Nephron (organoid): ENCODE measurements at regions not wholly inside any gene's neighbourhood (a gene's known extent, or its start where the extent isn't known, plus 50 kb on each side); places are given as distances from the start of the nearest gene placed in this dataset.

ENCODE experiments used
- H3K27ac Mint-ChIP-seq, 3 experiments: 2 replicates each; pipeline ENCODE4 v1.8.0; 2020; ENCODE audit warnings: mixed read lengths in 3 of 3, mild to moderate bottlenecking in 2 of 3, moderate library complexity in 1 of 3
- H3K27me3 Mint-ChIP-seq: 2 replicates; pipeline ENCODE4 v1.8.0; 2021; ENCODE audit warnings: low read depth, mild to moderate bottlenecking, moderate library complexity, mixed read lengths
- H3K36me3 Mint-ChIP-seq: 2 replicates; pipeline ENCODE4 v1.8.0; 2020; ENCODE audit warnings: low read depth, mixed read lengths
- H3K4me1 Mint-ChIP-seq: 2 replicates; pipeline ENCODE4 v1.8.0; 2020; ENCODE audit warnings: mixed read lengths
- H3K4me3 Mint-ChIP-seq, 3 experiments: 2 replicates each; pipeline ENCODE4 v1.8.0; 2020; ENCODE audit warnings: mild to moderate bottlenecking in 3 of 3, mixed read lengths in 3 of 3, moderate library complexity in 2 of 3
- H3K9me3 Mint-ChIP-seq: 2 replicates; pipeline ENCODE4 v1.8.0; 2020; ENCODE audit warnings: mixed read lengths
- TF ChIP-seq, protein P1 (sequence below), 3 experiments: fragments of 200-600 bp; sonication (generic); IDR thresholded peaks; one replicate each; pipeline ENCODE4 v1.5.0; 2021; ENCODE audit warnings: antibody characterized with exemption in 3 of 3; ENCODE audit not compliant: unreplicated experiment in 3 of 3

DNA sequence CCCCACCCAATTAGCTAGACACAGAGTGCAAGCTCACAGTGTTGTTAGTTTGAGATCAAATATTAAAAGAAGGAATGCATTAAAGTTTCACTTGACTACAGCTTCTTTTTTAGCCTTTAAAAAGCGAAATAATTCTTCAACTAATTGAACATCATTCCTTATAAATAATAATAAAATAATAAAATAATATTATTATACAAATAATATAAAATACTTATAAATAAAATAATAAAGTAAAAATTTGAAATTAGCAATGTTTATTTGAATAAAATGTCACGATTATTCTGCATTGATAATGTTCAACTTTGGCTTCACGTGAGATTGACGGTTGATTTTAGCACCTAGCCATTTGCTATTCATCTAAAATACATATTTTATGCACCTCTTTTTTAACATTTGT lies 819.3 kb downstream of the FRK start:
- no peaks in the 10 kb centered on the region for H3K27me3 Mint-ChIP-seq
- H3K4me3 Mint-ChIP-seq, result no peak overlapping the region
- H3K9me3 Mint-ChIP-seq, result peaks cover 5% of the 10 kb centered on the region
- H3K4me1 Mint-ChIP-seq, result no peaks in the 10 kb centered on the region
- TF ChIP-seq, protein P1, sequence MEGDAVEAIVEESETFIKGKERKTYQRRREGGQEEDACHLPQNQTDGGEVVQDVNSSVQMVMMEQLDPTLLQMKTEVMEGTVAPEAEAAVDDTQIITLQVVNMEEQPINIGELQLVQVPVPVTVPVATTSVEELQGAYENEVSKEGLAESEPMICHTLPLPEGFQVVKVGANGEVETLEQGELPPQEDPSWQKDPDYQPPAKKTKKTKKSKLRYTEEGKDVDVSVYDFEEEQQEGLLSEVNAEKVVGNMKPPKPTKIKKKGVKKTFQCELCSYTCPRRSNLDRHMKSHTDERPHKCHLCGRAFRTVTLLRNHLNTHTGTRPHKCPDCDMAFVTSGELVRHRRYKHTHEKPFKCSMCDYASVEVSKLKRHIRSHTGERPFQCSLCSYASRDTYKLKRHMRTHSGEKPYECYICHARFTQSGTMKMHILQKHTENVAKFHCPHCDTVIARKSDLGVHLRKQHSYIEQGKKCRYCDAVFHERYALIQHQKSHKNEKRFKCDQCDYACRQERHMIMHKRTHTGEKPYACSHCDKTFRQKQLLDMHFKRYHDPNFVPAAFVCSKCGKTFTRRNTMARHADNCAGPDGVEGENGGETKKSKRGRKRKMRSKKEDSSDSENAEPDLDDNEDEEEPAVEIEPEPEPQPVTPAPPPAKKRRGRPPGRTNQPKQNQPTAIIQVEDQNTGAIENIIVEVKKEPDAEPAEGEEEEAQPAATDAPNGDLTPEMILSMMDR (IDR thresholded peaks at IDR 0.05; ENCODE audit: unreplicated experiment in 3 of 3), result no peak
- H3K36me3 Mint-ChIP-seq, result no peaks in the 10 kb centered on the region
- no peak overlapping the region for H3K27ac Mint-ChIP-seq

GRCh38 chr6:115221198-115221597 lies 839.5 kb downstream of the FRK start:
- H3K27ac Mint-ChIP-seq, result no peak overlapping the region
- no peaks in the 10 kb centered on the region for H3K4me1 Mint-ChIP-seq
- H3K27me3 Mint-ChIP-seq, result no peaks in the 10 kb centered on the region

GRCh38 chr6:115220551-115221159 lies 840.0 kb downstream of the FRK start:
- TF ChIP-seq, protein P1 (IDR thresholded peaks at IDR 0.05; ENCODE audit: unreplicated experiment in 3 of 3), result no peak
- Mint-ChIP-seq H3K4me3 (no peak overlapping the region), H3K4me1 (no peaks in the 10 kb centered on the region), H3K27me3 (no peaks in the 10 kb centered on the region), H3K9me3 (peaks cover 21% of the 10 kb centered on the region), H3K36me3 (no peaks in the 10 kb centered on the region), H3K27ac (no peak overlapping the region)

More at GRCh38 chr6:115221198-115221597, 839.5 kb downstream of the FRK start:
- Mint-ChIP-seq H3K9me3 (peaks cover 21% of the 10 kb centered on the region), H3K36me3 (no peaks in the 10 kb centered on the region), H3K4me3 (no peak overlapping the region)
- TF ChIP-seq, protein P1 (IDR thresholded peaks at IDR 0.05; ENCODE audit: unreplicated experiment in 3 of 3), result no peak

DNA sequence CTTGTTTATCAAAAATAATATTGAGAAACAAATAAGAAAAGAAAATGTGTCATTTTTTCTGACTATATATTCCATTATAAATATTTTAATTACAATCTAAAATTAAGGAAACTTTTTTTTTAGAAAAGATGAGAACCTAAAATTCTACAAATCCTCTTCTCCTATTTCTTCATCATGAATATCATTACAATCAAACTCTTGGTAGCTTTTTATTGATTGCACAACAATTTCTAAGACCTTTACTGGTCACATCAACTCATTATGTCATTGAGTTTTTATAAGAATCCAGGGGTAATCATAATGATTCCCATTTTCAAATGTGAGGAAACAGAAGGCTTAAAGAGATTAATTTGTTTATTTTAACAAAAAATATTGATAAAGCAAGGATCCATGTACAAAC lies 841.0 kb downstream of the FRK start:
- Mint-ChIP-seq H3K27ac (no peak overlapping the region), H3K4me3 (no peak overlapping the region), H3K9me3 (peaks cover 21% of the 10 kb centered on the region), H3K4me1 (no peaks in the 10 kb centered on the region), H3K27me3 (no peaks in the 10 kb centered on the region), H3K36me3 (no peaks in the 10 kb centered on the region)
- TF ChIP-seq, protein P1 (IDR thresholded peaks at IDR 0.05; ENCODE audit: unreplicated experiment in 3 of 3), result no peak

GRCh38 chr6:115216835-115217234 lies 843.9 kb downstream of the FRK start:
- no peak overlapping the region for H3K27ac Mint-ChIP-seq
- no peaks in the 10 kb centered on the region for H3K4me1 Mint-ChIP-seq
- peaks cover 12% of the 10 kb centered on the region for H3K9me3 Mint-ChIP-seq
- TF ChIP-seq, protein P1 (IDR thresholded peaks at IDR 0.05; ENCODE audit: unreplicated experiment in 3 of 3), result no peak
- no peaks in the 10 kb centered on the region for H3K36me3 Mint-ChIP-seq
- no peak overlapping the region for H3K4me3 Mint-ChIP-seq
- H3K27me3 Mint-ChIP-seq, result no peaks in the 10 kb centered on the region

- H3K36me3 Mint-ChIP-seq, result no peaks in the 10 kb centered on the region
- no peaks in the 10 kb centered on the region for H3K27me3 Mint-ChIP-seq
- H3K9me3 Mint-ChIP-seq, result peaks cover 6% of the 10 kb centered on the region
Observed at GRCh38 chr6:115214283-115214682, 846.4 kb downstream of the FRK start.

More at GRCh38 chr6:115214283-115214682, 846.4 kb downstream of the FRK start:
- no peak overlapping the region for H3K27ac Mint-ChIP-seq
- TF ChIP-seq, protein P1 (IDR thresholded peaks at IDR 0.05; ENCODE audit: unreplicated experiment in 3 of 3), result no peak
- H3K4me1 Mint-ChIP-seq, result no peaks in the 10 kb centered on the region
- H3K4me3 Mint-ChIP-seq, result no peak overlapping the region
